Keratinocyte (primary cell): ENCODE measurements at regions not wholly inside any gene's neighbourhood (a gene's known extent, or its start where the extent isn't known, plus 50 kb on each side); places are given as distances from the start of the nearest gene placed in this dataset.

ENCODE experiments used
- DNase-seq: peaks from one replicate; pipeline ENCODE4 v3.0.0-alpha.2; 2011; ENCODE audit warnings: low read depth, missing footprints, low spot score
- FAIRE-seq: peaks from 2 replicates; lab custom pipeline; 2011; peaks lifted over from hg19 to GRCh38; lab: Jason Lieb, UNC
- H2AFZ ChIP-seq: 2 replicates; pipeline ENCODE4 v1.6.0; 2012; ENCODE audit warnings: low read length, control low read depth, inconsistent platforms; ENCODE audit not compliant: control insufficient read depth
- H3K27ac ChIP-seq: 2 replicates; pipeline ENCODE4 v1.5.1; 2011; ENCODE audit warnings: low read length; ENCODE audit not compliant: control insufficient read depth, insufficient read depth
- H3K27me3 ChIP-seq: 3 replicates; pipeline ENCODE4 v1.6.0; 2011; ENCODE audit warnings: low read length; ENCODE audit not compliant: control insufficient read depth, insufficient read depth; ENCODE audit errors: extremely low read depth
- H3K36me3 ChIP-seq, 2 experiments: 2 replicates in 1 of 2; 3 replicates in 1 of 2; pipeline ENCODE4 v1.5.1; 2011; ENCODE audit warnings: low read length in 2 of 2, mild to moderate bottlenecking in 1 of 2; ENCODE audit not compliant: control insufficient read depth in 2 of 2, insufficient read depth in 2 of 2; ENCODE audit errors: extremely low read depth in 1 of 2
- H3K4me1 ChIP-seq: 3 replicates; pipeline ENCODE4 v1.5.1; 2011; ENCODE audit warnings: low read length; ENCODE audit not compliant: control insufficient read depth, insufficient read depth; ENCODE audit errors: extremely low read depth
- H3K4me2 ChIP-seq: 3 replicates; pipeline ENCODE4 v1.6.0; 2011; ENCODE audit warnings: low read depth, low read length; ENCODE audit not compliant: control insufficient read depth, insufficient read depth; ENCODE audit errors: extremely low read depth
- H3K4me3 ChIP-seq, 3 experiments: fragments of 200-600 bp in 1 of 3; sonication (generic) in 1 of 3; 2 replicates in 2 of 3; 3 replicates in 1 of 3; pipeline ENCODE4 v1.5.1; 2011 to 2016; ENCODE audit warnings: low read length in 3 of 3, mild to moderate bottlenecking in 3 of 3, control low read depth in 2 of 3, inconsistent platforms in 1 of 3, low read depth in 1 of 3, mixed read lengths in 1 of 3, mixed run types in 1 of 3, moderate library complexity in 1 of 3; ENCODE audit not compliant: control insufficient read depth in 2 of 3, insufficient read depth in 2 of 3; ENCODE audit errors: extremely low read depth in 1 of 3
- H3K79me2 ChIP-seq: 2 replicates; pipeline ENCODE4 v1.6.0; 2012; ENCODE audit warnings: low read length; ENCODE audit not compliant: control insufficient read depth, insufficient read depth
- H3K9ac ChIP-seq: 3 replicates; pipeline ENCODE4 v1.6.0; 2011; ENCODE audit warnings: low read length; ENCODE audit not compliant: control insufficient read depth, insufficient read depth; ENCODE audit errors: extremely low read depth
- H3K9me1 ChIP-seq: 3 replicates; pipeline ENCODE4 v1.6.0; 2011; ENCODE audit warnings: low read length; ENCODE audit not compliant: control insufficient read depth, insufficient read depth; ENCODE audit errors: extremely low read depth
- H3K9me3 ChIP-seq: 2 replicates; pipeline ENCODE4 v1.5.1; 2012; ENCODE audit warnings: low read depth, low read length; ENCODE audit not compliant: control insufficient read depth
- H4K20me1 ChIP-seq: 3 replicates; pipeline ENCODE4 v1.6.0; 2011; ENCODE audit warnings: low read length; ENCODE audit not compliant: control insufficient read depth, insufficient read depth; ENCODE audit errors: extremely low read depth
- EZH2 ChIP-seq: IDR thresholded peaks from one replicate; pipeline ENCODE4 v1.6.1; 2012; ENCODE audit warnings: inconsistent platforms, mild to moderate bottlenecking, low read length, moderate library complexity
- dilution Hi-C: fragments of 300-500 bp; cut with MboI; formaldehyde crosslinking; loops from one replicate; pipeline ENCODE4 v1.7.0; 2020; ENCODE audit warnings: low sequenced_read_pairs; ENCODE audit not compliant: extremely low pct_ligation_motif_present
- TF ChIP-seq, protein P1 (sequence below), 3 experiments: IDR thresholded peaks in 1 of 3; conservative IDR thresholded peaks in 1 of 3; optimal IDR thresholded peaks in 1 of 3; 2 replicates in 2 of 3; 3 replicates in 1 of 3; pipeline versions ENCODE3 to v1.5.1; 2011; ENCODE audit warnings: low read length in 3 of 3, mild to moderate bottlenecking in 3 of 3, moderate library complexity in 2 of 3, control low read depth in 1 of 3, inconsistent platforms in 1 of 3; ENCODE audit not compliant: insufficient read depth in 2 of 3; ENCODE audit errors: extremely low read depth in 1 of 3

GRCh38 chr5:2936413-2936812 is 184.9 kb upstream of the IRX2 start:
- Histone ChIP-seq H3K79me2 (no peaks in the 10 kb centered on the region), H3K36me3 (no peaks in the 10 kb centered on the region), H2AFZ (no peak overlapping the region), H3K9ac (no peak overlapping the region), H3K9me1 (no peaks in the 10 kb centered on the region), H3K27me3 (no peaks in the 10 kb centered on the region), H4K20me1 (no peaks in the 10 kb centered on the region), H3K4me2 (no peak overlapping the region), H3K27ac (no peak overlapping the region), H3K4me1 (no peaks in the 10 kb centered on the region), H3K9me3 (no peaks in the 10 kb centered on the region), H3K4me3 (no peak overlapping the region)
- FAIRE-seq = no peak
- DNase-seq = no peak
- TF ChIP-seq, protein P1, sequence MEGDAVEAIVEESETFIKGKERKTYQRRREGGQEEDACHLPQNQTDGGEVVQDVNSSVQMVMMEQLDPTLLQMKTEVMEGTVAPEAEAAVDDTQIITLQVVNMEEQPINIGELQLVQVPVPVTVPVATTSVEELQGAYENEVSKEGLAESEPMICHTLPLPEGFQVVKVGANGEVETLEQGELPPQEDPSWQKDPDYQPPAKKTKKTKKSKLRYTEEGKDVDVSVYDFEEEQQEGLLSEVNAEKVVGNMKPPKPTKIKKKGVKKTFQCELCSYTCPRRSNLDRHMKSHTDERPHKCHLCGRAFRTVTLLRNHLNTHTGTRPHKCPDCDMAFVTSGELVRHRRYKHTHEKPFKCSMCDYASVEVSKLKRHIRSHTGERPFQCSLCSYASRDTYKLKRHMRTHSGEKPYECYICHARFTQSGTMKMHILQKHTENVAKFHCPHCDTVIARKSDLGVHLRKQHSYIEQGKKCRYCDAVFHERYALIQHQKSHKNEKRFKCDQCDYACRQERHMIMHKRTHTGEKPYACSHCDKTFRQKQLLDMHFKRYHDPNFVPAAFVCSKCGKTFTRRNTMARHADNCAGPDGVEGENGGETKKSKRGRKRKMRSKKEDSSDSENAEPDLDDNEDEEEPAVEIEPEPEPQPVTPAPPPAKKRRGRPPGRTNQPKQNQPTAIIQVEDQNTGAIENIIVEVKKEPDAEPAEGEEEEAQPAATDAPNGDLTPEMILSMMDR (optimal IDR thresholded peaks at IDR 0.05 in 1 of 3, IDR thresholded peaks at IDR 0.05 in 1 of 3, conservative IDR thresholded peaks at IDR 0.05 in 1 of 3; ENCODE audit: extremely low read depth in 1 of 3, insufficient read depth in 2 of 3, low read length in 3 of 3) = no peak
- dilution Hi-C loops = no loop called here

GRCh38 chr5:2929779-2930178 is 178.3 kb upstream of the IRX2 start:
- Histone ChIP-seq H3K27me3 (no peaks in the 10 kb centered on the region), H3K9ac (no peak overlapping the region), H4K20me1 (no peaks in the 10 kb centered on the region), H3K4me1 (no peaks in the 10 kb centered on the region), H3K36me3 (no peaks in the 10 kb centered on the region), H3K79me2 (no peaks in the 10 kb centered on the region), H3K4me2 (no peak overlapping the region), H3K9me3 (no peaks in the 10 kb centered on the region), H2AFZ (no peak overlapping the region), H3K4me3 (no peak overlapping the region), H3K27ac (no peak overlapping the region), H3K9me1 (no peaks in the 10 kb centered on the region)
- no peak for DNase-seq
- FAIRE-seq = no peak
- dilution Hi-C loops = no loop called here
- TF ChIP-seq, protein P1 (optimal IDR thresholded peaks at IDR 0.05 in 1 of 3, IDR thresholded peaks at IDR 0.05 in 1 of 3, conservative IDR thresholded peaks at IDR 0.05 in 1 of 3; ENCODE audit: extremely low read depth in 1 of 3, insufficient read depth in 2 of 3, low read length in 3 of 3) = no peak
- TF ChIP-seq EZH2 = no peak
